Ovary (tissue), 3 donors: ENCODE measurements at regions not wholly inside any gene's neighbourhood (a gene's known extent, or its start where the extent isn't known, plus 50 kb on each side); places are given as distances from the start of the nearest gene placed in this dataset.

Experiments used
- EP300 ChIP-seq: sonication (generic); formaldehyde crosslinking; IDR thresholded peaks from one replicate; pipeline ENCODE4 v1.6.1; 2017; ENCODE audit warnings: antibody characterized with exemption
- POLR2A ChIP-seq: fragments of 450-650 bp; IDR thresholded peaks from one replicate; pipeline ENCODE4 v1.6.1; 2017; ENCODE audit warnings: antibody characterized with exemption, mild to moderate bottlenecking, moderate library complexity
- TF ChIP-seq, protein P1 (sequence below), 3 donors: fragments of 450-650 bp in 2 of 3; fragments of 200-600 bp in 1 of 3; IDR thresholded peaks; one replicate each; pipeline versions ENCODE4 v1.5.1 to v1.8.0; 2016 to 2022; ENCODE audit warnings: antibody characterized with exemption in 3 of 3, mild to moderate bottlenecking in 1 of 3
- donor health status: DM: no; HTN: no; CAD: no.

DNA sequence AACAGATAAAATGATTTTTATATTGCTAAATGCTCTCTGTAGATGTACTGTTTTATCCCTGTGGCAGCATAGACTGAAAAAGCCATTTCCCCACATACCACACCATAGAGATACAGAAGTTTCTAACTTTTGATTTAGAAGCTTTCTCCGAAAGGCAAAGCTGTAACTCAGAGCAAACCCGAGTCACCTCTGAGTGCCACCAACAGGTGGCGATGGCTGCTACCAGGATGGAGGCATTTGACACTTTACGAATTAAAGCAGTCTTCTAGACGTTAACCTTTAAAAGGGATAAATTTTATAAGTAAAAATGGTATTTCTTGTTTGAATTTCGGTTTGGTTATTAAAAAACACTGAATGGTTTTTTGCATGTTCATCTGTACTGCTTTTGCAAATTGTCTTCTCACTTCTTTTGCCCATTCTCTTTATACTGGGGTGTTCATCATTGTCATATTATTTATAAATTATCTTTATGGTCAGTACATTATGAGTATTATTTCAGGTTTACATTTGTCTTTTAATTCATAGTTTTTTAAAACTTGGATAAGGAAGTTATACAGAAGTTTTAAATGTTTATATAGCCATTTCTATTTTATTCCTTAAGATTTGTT lies 201.0 kb upstream of the CEP162 start:
- TF ChIP-seq, protein P1, sequence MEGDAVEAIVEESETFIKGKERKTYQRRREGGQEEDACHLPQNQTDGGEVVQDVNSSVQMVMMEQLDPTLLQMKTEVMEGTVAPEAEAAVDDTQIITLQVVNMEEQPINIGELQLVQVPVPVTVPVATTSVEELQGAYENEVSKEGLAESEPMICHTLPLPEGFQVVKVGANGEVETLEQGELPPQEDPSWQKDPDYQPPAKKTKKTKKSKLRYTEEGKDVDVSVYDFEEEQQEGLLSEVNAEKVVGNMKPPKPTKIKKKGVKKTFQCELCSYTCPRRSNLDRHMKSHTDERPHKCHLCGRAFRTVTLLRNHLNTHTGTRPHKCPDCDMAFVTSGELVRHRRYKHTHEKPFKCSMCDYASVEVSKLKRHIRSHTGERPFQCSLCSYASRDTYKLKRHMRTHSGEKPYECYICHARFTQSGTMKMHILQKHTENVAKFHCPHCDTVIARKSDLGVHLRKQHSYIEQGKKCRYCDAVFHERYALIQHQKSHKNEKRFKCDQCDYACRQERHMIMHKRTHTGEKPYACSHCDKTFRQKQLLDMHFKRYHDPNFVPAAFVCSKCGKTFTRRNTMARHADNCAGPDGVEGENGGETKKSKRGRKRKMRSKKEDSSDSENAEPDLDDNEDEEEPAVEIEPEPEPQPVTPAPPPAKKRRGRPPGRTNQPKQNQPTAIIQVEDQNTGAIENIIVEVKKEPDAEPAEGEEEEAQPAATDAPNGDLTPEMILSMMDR (IDR thresholded peaks at IDR 0.05), result no peak
- TF ChIP-seq POLR2A, result no peak
- TF ChIP-seq EP300, result no peak
